HCT116 (cell line): ENCODE measurements at regions not wholly inside any gene's neighbourhood (a gene's known extent, or its start where the extent isn't known, plus 50 kb on each side); places are given as distances from the start of the nearest gene placed in this dataset.

Experiments
- ATAC-seq: fragments of 200-7000 bp; cut with Tn5 transposase; 2 replicates; pipeline ENCODE4 v1.9.1; 2020; ENCODE audit warnings: mild to moderate bottlenecking, moderate library complexity
- BruUV-seq: library from RNA; stranded (reverse); fragments of 400-500 nt; replicated peaks from 2 replicates; lab custom pipeline; 2021; lab: Mats Ljungman, UMichigan
- CTCF ChIA-PET: fragments of 300-600 bp; sonication (Branson Sonifier 250); formaldehyde crosslinking; loops from one replicate; lab custom pipeline; 2021; ENCODE audit warnings: antibody characterized with exemption; lab: Charles Lee
- POLR2A ChIA-PET: fragments of 300-600, 350-600 bp; sonication (Branson Sonifier 250); formaldehyde crosslinking; loops from one replicate; lab custom pipeline; 2021; ENCODE audit warnings: antibody characterized with exemption; lab: Charles Lee
- RAD21 ChIA-PET, 2 experiments: fragments of 300-600 bp; sonication (Branson Sonifier 250); formaldehyde crosslinking; loops; one replicate each; lab custom pipeline; 2023; ENCODE audit warnings: low total read pairs in 2 of 2; ENCODE audit not compliant: uncharacterized antibody in 2 of 2, unreplicated experiment in 2 of 2, low non-redundant PET in 1 of 2; lab: Charles Lee
- DNase-seq: peaks from one replicate; pipeline ENCODE4 v3.0.0-alpha.2; 2010; ENCODE audit warnings: low read depth, low spot score
- H2AFZ ChIP-seq: fragments of 200-600 bp; shearing (Covaris generic), sonication (generic); 2 replicates; pipeline ENCODE4 v1.6.1; 2017; ENCODE audit warnings: low read depth, mixed run types, mixed read lengths, antibody characterized with exemption, low read length; ENCODE audit not compliant: poor library complexity, severe bottlenecking
- H3K27ac ChIP-seq: 2 replicates; pipeline ENCODE4 v1.5.1; 2012; ENCODE audit warnings: low read depth, low read length
- H3K27me3 ChIP-seq: fragments of 200-600 bp; sonication (generic); 2 replicates; pipeline ENCODE4 v1.6.1; 2016; ENCODE audit warnings: mixed run types, low read length, mixed read lengths; ENCODE audit not compliant: insufficient read depth
- H3K36me3 ChIP-seq, 2 experiments: fragments of 200-500 bp in 1 of 2; fragments of 200-600 bp in 1 of 2; sonication (Bioruptor generic) in 1 of 2; sonication (generic) in 1 of 2; 2 replicates each; pipeline versions ENCODE4 v1.5.1 to v1.6.1; 2014 to 2016; ENCODE audit warnings: low read length in 2 of 2, inconsistent platforms in 1 of 2, mixed read lengths in 1 of 2, mixed run types in 1 of 2; ENCODE audit not compliant: insufficient read depth in 2 of 2, control insufficient read depth in 1 of 2
- H3K4me1 ChIP-seq, 2 experiments: fragments of 200-600 bp in 1 of 2; sonication (generic) in 1 of 2; 2 replicates each; pipeline versions ENCODE4 v1.5.1 to v1.6.1; 2012 to 2017; ENCODE audit warnings: low read length in 2 of 2, inconsistent platforms in 1 of 2, mild to moderate bottlenecking in 1 of 2, mixed read lengths in 1 of 2, mixed run types in 1 of 2, moderate library complexity in 1 of 2; ENCODE audit not compliant: insufficient read depth in 2 of 2, control insufficient read depth in 1 of 2
- H3K4me2 ChIP-seq: fragments of 200-600 bp; sonication (generic); 2 replicates; pipeline ENCODE4 v1.6.1; 2017; ENCODE audit warnings: mixed run types, low read length, mixed read lengths
- H3K4me3 ChIP-seq, 2 experiments: fragments of 200-600 bp in 1 of 2; sonication (generic) in 1 of 2; replicated peaks in 1 of 2; 2 replicates each; pipeline ENCODE4 v1.5.1; 2011 to 2016; ENCODE audit warnings: low read length in 2 of 2, control low read depth in 1 of 2, low read depth in 1 of 2, mild to moderate bottlenecking in 1 of 2, mixed read lengths in 1 of 2, mixed run types in 1 of 2
- H3K79me2 ChIP-seq: fragments of 200-600 bp; sonication (generic); 2 replicates; pipeline ENCODE4 v1.6.1; 2017; ENCODE audit warnings: mild to moderate bottlenecking, mixed run types, low read length, moderate library complexity, mixed read lengths; ENCODE audit not compliant: insufficient read depth
- H3K9ac ChIP-seq: fragments of 200-600 bp; sonication (generic); 2 replicates; pipeline ENCODE4 v1.6.1; 2016; ENCODE audit warnings: low read length, mixed read lengths
- H3K9me2 ChIP-seq: fragments of 200-600 bp; sonication (generic), shearing (Covaris generic); 2 replicates; pipeline ENCODE4 v1.6.1; 2017; ENCODE audit warnings: mixed run types, mild to moderate bottlenecking, moderate library complexity; ENCODE audit not compliant: insufficient read depth
- H3K9me3 ChIP-seq, 2 experiments: fragments of 200-500 bp in 1 of 2; fragments of 200-600 bp in 1 of 2; sonication (Bioruptor generic) in 1 of 2; sonication (generic) in 1 of 2; 2 replicates each; pipeline ENCODE4 v1.6.1; 2014 to 2017; ENCODE audit warnings: low read length in 2 of 2, mixed read lengths in 2 of 2, inconsistent platforms in 1 of 2, low read depth in 1 of 2, mild to moderate bottlenecking in 1 of 2, mixed run types in 1 of 2, moderate library complexity in 1 of 2; ENCODE audit not compliant: control insufficient read depth in 1 of 2, insufficient read depth in 1 of 2
- H4K20me1 ChIP-seq: fragments of 200-600 bp; sonication (generic), shearing (Covaris generic); 2 replicates; pipeline ENCODE4 v1.6.1; 2017; ENCODE audit warnings: mixed run types, mild to moderate bottlenecking, moderate library complexity; ENCODE audit not compliant: insufficient read depth
- EZH2 ChIP-seq: fragments of 200-600 bp; sonication (generic); IDR thresholded peaks from 2 replicates; pipeline ENCODE4 v1.6.1; 2017; ENCODE audit warnings: antibody characterized with exemption, mixed run types
- YY1 ChIP-seq: IDR thresholded peaks from 2 replicates; pipeline ENCODE4 v1.6.1; 2011; ENCODE audit warnings: low read length, low read depth, moderate library complexity, mild to moderate bottlenecking; ENCODE audit not compliant: insufficient replicate concordance; ENCODE audit errors: extremely low read depth
- ZFX ChIP-seq: fragments of 450-650 bp; IDR thresholded peaks from 2 replicates; pipeline ENCODE4 v1.6.1; 2017
- ZNF274 ChIP-seq: fragments of 200-500 bp; sonication (Bioruptor generic); IDR thresholded peaks from 2 replicates; pipeline ENCODE4 v1.6.1; 2014; ENCODE audit warnings: mild to moderate bottlenecking, low read depth, low read length, inconsistent platforms
- intact Hi-C: fragments of 100-400 bp; cut with micrococcal nuclease; formaldehyde crosslinking; loops from 2 replicates; pipeline ENCODE4 v1.10.0; 2022

DNA sequence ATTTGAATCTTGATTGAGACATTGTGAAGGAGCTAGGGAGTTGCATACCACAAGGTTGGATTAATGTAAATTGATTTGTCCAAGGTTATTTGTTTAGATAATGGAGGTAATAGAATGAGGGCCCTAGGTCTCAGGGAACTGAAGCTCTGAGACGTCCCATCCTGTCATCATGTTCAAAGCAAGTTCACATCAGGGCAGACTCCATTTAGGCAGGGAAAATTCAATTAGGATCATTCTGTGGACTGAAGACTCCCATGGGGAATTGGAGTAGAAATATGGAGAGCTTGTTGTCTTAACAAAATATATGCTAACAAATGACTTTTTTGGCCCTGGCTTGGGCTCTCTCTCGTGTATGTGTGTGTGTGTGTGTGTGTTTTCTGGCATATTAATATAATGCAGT lies 722.0 kb upstream of the ADAMTS16 start:
- Histone ChIP-seq H3K36me3 (no peaks in the 10 kb centered on the region), H2AFZ (no peak overlapping the region), H3K4me3 (no peak overlapping the region), H3K4me1 (no peaks in the 10 kb centered on the region), H3K4me2 (no peak overlapping the region), H3K27ac (no peak overlapping the region), H3K9ac (no peak overlapping the region), H4K20me1 (no peaks in the 10 kb centered on the region), H3K9me2 (no peaks in the 10 kb centered on the region), H3K79me2 (no peaks in the 10 kb centered on the region), H3K9me3 (peaks cover 22 to 46% of the 10 kb centered on the region in 2 experiments; a peak in 2 of 4 replicates), H3K27me3 (no peaks in the 10 kb centered on the region)
- ChIA-PET POLR2A (no interaction called here), RAD21 (no interaction called here), CTCF (no interaction called here)
- TF ChIP-seq EZH2: no peak
- intact Hi-C loops: no loop called here
- ATAC-seq (no peak), DNase-seq (no peak)
- BruUV-seq: no TSS peak

DNA sequence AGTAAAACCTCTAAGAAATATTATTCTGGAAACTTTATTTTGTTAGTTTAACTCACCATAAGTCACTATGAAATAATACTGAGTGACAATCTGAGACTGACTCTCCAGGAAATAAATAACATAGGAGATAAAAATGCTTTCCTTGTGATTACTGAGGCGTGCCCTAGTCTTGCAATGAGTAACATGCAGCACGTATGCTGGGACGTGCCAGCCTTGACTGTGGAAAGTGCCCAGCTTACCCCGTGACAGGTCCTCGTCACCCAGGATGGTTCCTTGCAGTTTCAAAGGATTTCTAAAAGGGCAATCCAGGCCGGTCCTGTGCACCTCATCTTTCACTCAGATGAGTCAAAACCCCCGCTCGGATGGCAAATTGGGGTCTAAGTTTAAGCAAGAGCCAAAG lies 720.8 kb upstream of the ADAMTS16 start:
- Histone ChIP-seq H2AFZ (no peak overlapping the region), H3K36me3 (no peaks in the 10 kb centered on the region), H3K27me3 (no peaks in the 10 kb centered on the region), H3K4me2 (no peak overlapping the region), H3K9me2 (no peaks in the 10 kb centered on the region), H3K79me2 (no peaks in the 10 kb centered on the region), H3K4me1 (no peaks in the 10 kb centered on the region), H3K27ac (no peak overlapping the region), H4K20me1 (no peaks in the 10 kb centered on the region), H3K9ac (no peak overlapping the region), H3K9me3 (peaks cover 25 to 47% of the 10 kb centered on the region in 2 experiments; a peak in 2 of 4 replicates), H3K4me3 (no peak overlapping the region)
- ChIA-PET POLR2A (no interaction called here), CTCF (no interaction called here), RAD21 (no interaction called here)
- ATAC-seq (no peak), DNase-seq (no peak)
- no peak for TF ChIP-seq ZFX
- no peak for TF ChIP-seq ZNF274
- no peak for TF ChIP-seq YY1
- intact Hi-C loops: no loop called here
- BruUV-seq: no TSS peak
